GM10266 (cell line): ENCODE measurements at regions not wholly inside any gene's neighbourhood (a gene's known extent, or its start where the extent isn't known, plus 50 kb on each side); places are given as distances from the start of the nearest gene placed in this dataset.

Experiments
- DNase-seq: peaks from one replicate; pipeline ENCODE4 v3.0.0; 2012; ENCODE audit errors: extremely low spot score
- CTCF ChIP-seq: IDR thresholded peaks from 2 replicates; pipeline ENCODE4 v1.5.1; 2012; ENCODE audit warnings: mild to moderate bottlenecking, low read depth; ENCODE audit not compliant: control insufficient read depth, insufficient read depth; ENCODE audit errors: missing control alignments

- TF ChIP-seq CTCF: no peak
- DNase-seq: no peak
Measured at GRCh38 chr12:127548123-127548553, 718.8 kb upstream of the TMEM132C start.

GRCh38 chr12:127550271-127550670, 716.7 kb upstream of the TMEM132C start:
- TF ChIP-seq CTCF: no peak
- no peak for DNase-seq

GRCh38 chr12:127552838-127553237, 714.1 kb upstream of the TMEM132C start:
- TF ChIP-seq CTCF: no peak
- no peak for DNase-seq

- no peak for DNase-seq
- no peak for TF ChIP-seq CTCF
Measured at GRCh38 chr12:127555071-127555470, 711.9 kb upstream of the TMEM132C start.

GRCh38 chr12:127556231-127556886, 710.6 kb upstream of the TMEM132C start:
- DNase-seq: no peak
- no peak for TF ChIP-seq CTCF

- no peak for TF ChIP-seq CTCF
- no peak for DNase-seq
Measured at GRCh38 chr12:127558361-127558760, 708.6 kb upstream of the TMEM132C start.

GRCh38 chr12:127559349-127560040, 707.5 kb upstream of the TMEM132C start:
- DNase-seq: no peak
- TF ChIP-seq CTCF: no peak
